Body of pancreas (tissue), 4 donors: ENCODE measurements at regions not wholly inside any gene's neighbourhood (a gene's known extent, or its start where the extent isn't known, plus 50 kb on each side); places are given as distances from the start of the nearest gene placed in this dataset.

Experiments
- ATAC-seq: fragments of 150-250 bp; one replicate; pipeline ENCODE4 v1.9.1; 2016
- DNase-seq, 4 donors: peaks; one replicate each; pipeline ENCODE4 v3.0.0-alpha.2; 2019
- H3K27ac ChIP-seq, 4 donors: fragments of 200-600 bp; sonication (generic); 1 replicate in 3 of 4; 2 replicates in 1 of 4; pipeline versions ENCODE4 v1.5.1 to v1.6.1; 2016 to 2019; ENCODE audit warnings: mild to moderate bottlenecking in 1 of 4, mixed read lengths in 1 of 4, moderate library complexity in 1 of 4
- H3K27me3 ChIP-seq, 2 donors: fragments of 200-600 bp; sonication (generic); one replicate each; pipeline ENCODE4 v1.6.0; 2016; ENCODE audit warnings: mild to moderate bottlenecking in 1 of 2
- H3K36me3 ChIP-seq, 2 donors: fragments of 200-600 bp; sonication (generic); replicated peaks in 1 of 2; 2 replicates each; pipeline ENCODE4 v1.5.1; 2016; ENCODE audit warnings: low read depth in 2 of 2; ENCODE audit not compliant: insufficient read depth in 1 of 2
- H3K4me1 ChIP-seq: fragments of 200-600 bp; sonication (generic); one replicate; pipeline ENCODE4 v1.6.0; 2016
- H3K4me3 ChIP-seq, 2 donors: fragments of 200-600 bp; sonication (generic); 1 replicate in 1 of 2; 2 replicates in 1 of 2; pipeline ENCODE4 v1.5.1; 2016 to 2019
- H3K9me3 ChIP-seq, 3 donors: fragments of 200-600 bp; sonication (generic); 1 replicate in 2 of 3; 2 replicates in 1 of 3; pipeline ENCODE4 v1.5.1; 2016
- POLR2A ChIP-seq, 3 donors: fragments of 450-650 bp; IDR thresholded peaks; one replicate each; pipeline ENCODE4 v1.6.1; 2016; ENCODE audit warnings: antibody characterized with exemption in 3 of 3, mild to moderate bottlenecking in 2 of 3
- WGBS, 2 donors: methylation state at CpG; one replicate each; pipeline ENCODE4 v1.1.5; 2017; 5-methylcytosine and 5-hydroxymethylcytosine counted together
- intact Hi-C: fragments of 100-400 bp; cut with DNase I; formaldehyde crosslinking; loops from one replicate; pipeline ENCODE4 v1.15.1; 2023
- TF ChIP-seq, protein P1 (sequence below), 7 experiments: fragments of 450-650 bp in 4 of 7; fragments of 200-600 bp in 3 of 7; sonication (generic) in 3 of 7; IDR thresholded peaks; one replicate each; pipeline ENCODE4 v1.5.1; 2016 to 2019; ENCODE audit warnings: antibody characterized with exemption in 7 of 7

DNA sequence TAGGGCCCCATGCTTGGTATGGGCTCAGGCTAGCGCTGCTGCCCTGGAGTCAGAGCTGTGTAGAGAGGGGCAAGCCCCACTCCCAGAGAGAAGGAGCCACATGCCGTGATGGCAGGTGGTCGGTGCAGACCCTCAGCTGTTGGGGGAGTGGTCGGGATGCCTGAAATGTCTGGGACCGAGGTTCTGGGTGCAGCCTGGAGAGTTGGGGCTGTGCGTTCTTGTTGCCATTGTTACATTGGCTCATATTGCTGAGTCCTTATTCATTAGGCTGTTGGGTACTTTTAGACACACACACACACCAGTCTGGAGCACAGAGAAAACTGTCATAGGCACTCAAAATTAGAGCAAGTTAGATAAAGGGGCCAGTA is 83.9 kb downstream of the UNC5CL start:
- intact Hi-C loops, result no loop called here
- no peaks in the 10 kb centered on the region for H3K27me3 ChIP-seq
- DNase-seq (no peak), ATAC-seq (no peak)
- H3K27ac ChIP-seq, result no peak overlapping the region
- TF ChIP-seq POLR2A (IDR thresholded peaks at IDR 0.05), result no peak
- TF ChIP-seq, protein P1, sequence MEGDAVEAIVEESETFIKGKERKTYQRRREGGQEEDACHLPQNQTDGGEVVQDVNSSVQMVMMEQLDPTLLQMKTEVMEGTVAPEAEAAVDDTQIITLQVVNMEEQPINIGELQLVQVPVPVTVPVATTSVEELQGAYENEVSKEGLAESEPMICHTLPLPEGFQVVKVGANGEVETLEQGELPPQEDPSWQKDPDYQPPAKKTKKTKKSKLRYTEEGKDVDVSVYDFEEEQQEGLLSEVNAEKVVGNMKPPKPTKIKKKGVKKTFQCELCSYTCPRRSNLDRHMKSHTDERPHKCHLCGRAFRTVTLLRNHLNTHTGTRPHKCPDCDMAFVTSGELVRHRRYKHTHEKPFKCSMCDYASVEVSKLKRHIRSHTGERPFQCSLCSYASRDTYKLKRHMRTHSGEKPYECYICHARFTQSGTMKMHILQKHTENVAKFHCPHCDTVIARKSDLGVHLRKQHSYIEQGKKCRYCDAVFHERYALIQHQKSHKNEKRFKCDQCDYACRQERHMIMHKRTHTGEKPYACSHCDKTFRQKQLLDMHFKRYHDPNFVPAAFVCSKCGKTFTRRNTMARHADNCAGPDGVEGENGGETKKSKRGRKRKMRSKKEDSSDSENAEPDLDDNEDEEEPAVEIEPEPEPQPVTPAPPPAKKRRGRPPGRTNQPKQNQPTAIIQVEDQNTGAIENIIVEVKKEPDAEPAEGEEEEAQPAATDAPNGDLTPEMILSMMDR (IDR thresholded peaks at IDR 0.05), result no peak
- H3K4me3 ChIP-seq, result no peak overlapping the region
- H3K9me3 ChIP-seq, result no peaks in the 10 kb centered on the region
- H3K36me3 ChIP-seq, result no peaks in the 10 kb centered on the region
- WGBS, 2 donors, result 87 to 91% methylated on average over 5 to 6 of the region's 6 CpGs
- peaks cover 15% of the 10 kb centered on the region for H3K4me1 ChIP-seq

DNA sequence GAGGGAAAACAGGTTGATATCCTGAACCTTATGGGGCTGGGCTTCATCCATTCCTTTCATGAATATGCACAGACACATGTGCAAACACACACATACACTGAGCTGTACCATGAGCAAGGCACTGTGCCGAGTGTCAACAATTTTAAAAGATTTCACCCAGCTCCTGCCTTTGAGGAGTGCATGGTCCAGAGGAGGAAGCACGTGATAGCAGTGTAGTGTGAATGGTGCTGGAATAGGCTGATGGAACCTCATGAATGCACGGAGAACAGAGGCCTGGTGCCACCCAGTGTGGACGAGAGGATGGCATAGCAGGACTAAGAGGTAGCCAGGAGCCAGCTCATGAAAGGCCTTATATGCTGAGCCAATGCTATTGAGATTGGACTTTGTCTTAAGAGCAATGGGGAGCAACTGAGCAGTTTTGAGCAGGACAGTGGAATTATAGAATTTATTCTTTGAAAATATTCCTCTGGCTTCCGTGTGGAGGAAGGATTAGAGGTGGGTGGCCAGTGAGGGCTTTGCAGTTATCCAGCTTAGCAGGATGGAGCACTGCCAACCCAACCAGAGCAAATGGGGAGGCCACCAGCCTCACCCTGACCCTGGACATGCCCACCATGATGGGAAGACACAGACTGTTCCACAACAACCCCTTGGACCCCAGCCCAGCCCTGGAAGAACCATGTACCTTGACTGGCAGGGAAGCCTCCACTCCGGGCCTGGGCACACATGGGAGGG is 84.4 kb downstream of the UNC5CL start:
- DNase-seq, result no peak
- Histone ChIP-seq H3K4me1 (peaks cover 15% of the 10 kb centered on the region), H3K27me3 (no peaks in the 10 kb centered on the region), H3K36me3 (no peaks in the 10 kb centered on the region), H3K9me3 (no peaks in the 10 kb centered on the region), H3K4me3 (no peak overlapping the region), H3K27ac (no peak overlapping the region)
- TF ChIP-seq, protein P1 (IDR thresholded peaks at IDR 0.05), result no peak
- TF ChIP-seq POLR2A (IDR thresholded peaks at IDR 0.05), result no peak
- 90 to 95% methylated on average over 5 to 6 of the region's 6 CpGs for WGBS, 2 donors
- no peak for ATAC-seq
- intact Hi-C loops, result no loop called here

DNA sequence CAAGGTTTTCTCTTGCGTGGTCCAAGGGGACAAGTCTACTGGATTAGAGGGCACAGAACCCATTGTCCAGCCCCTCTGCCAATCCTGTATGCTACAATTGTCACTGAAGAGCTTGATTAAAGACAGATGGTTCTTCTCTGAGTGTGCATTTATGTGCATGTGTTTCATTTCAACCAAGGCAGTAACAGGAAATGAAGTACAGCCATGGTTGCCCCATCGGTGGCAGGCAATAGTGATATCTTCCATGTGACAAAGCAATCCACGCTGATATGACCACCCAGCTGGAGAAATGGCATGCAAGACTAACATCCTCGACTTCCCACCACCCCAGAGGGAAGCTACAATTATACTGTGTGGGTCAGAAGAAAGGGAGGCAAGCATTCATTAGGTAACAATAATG is 85.5 kb downstream of the UNC5CL start:
- TF ChIP-seq, protein P1 (IDR thresholded peaks at IDR 0.05), result no peak
- TF ChIP-seq POLR2A (IDR thresholded peaks at IDR 0.05), result no peak
- no peak overlapping the region for H3K4me3 ChIP-seq
- no peaks in the 10 kb centered on the region for H3K27me3 ChIP-seq
- no peaks in the 10 kb centered on the region for H3K9me3 ChIP-seq
- intact Hi-C loops, result no loop called here
- ATAC-seq (no peak), DNase-seq (no peak)
- 73 to 75% methylated on average over 4 of the region's 4 CpGs for WGBS, 2 donors
- H3K36me3 ChIP-seq, result no peaks in the 10 kb centered on the region
- no peak overlapping the region for H3K27ac ChIP-seq
- peaks cover 12% of the 10 kb centered on the region for H3K4me1 ChIP-seq

DNA sequence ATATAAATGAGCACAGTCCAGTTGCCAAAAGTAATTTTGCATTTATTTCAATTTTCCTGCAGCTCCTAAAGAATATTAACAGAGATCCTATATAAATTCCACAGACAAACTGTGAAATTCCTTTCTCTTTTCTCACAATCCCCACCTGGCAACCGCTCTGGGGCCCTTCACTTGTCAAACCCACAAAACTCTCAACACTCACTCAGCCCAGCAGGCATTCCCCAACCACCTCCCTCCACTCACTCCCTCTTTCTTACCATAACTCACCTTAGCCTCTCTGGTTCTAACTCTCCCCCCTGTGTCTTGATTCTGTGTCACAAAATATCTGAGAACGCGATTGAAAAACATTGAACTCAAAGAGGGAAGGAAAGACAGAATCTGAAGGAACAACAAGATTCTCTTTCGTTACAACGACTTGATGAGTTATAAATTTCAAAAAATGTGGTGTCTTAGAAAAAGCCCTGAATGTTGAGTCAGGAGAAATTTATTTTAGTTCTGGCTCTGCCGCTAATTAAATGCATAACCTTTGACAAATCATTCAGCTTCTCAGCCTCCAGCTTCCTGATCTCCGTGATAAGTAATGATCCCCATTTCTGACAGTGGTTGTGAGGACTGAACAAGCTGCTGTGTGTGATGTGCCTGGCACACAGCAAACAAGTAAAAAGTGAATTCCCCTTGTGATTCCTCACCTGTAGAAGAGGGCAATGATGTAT is 87.9 kb downstream of the UNC5CL start:
- Histone ChIP-seq H3K27me3 (no peaks in the 10 kb centered on the region), H3K27ac (no peak overlapping the region), H3K36me3 (no peaks in the 10 kb centered on the region), H3K9me3 (no peaks in the 10 kb centered on the region), H3K4me3 (no peak overlapping the region), H3K4me1 (no peaks in the 10 kb centered on the region)
- no peak for DNase-seq
- WGBS, 2 donors, result 72 to 78% methylated on average over 7 of the region's 7 CpGs
- intact Hi-C loops, result no loop called here
- TF ChIP-seq, protein P1 (IDR thresholded peaks at IDR 0.05), result no peak
- TF ChIP-seq POLR2A (IDR thresholded peaks at IDR 0.05), result no peak
- no peak for ATAC-seq
